ENCODE measurements at regions not wholly inside any gene's neighbourhood (a gene's known extent, or its start where the extent isn't known, plus 50 kb on each side); places are given as distances from the start of the nearest gene placed in this dataset.
"Not testable (repeated sequence)": the region's sequence is repeated elsewhere in the genome, so short reads cannot be mapped to it uniquely, and the experiment has no call there.

- H3K9me3 Mint-ChIP-seq, result peaks cover 4% of the 10 kb centered on the region
- no peak overlapping the region for H3K4me3 Mint-ChIP-seq
- H3K4me1 Mint-ChIP-seq (ENCODE audit: low read depth), result no peaks in the 10 kb centered on the region
- DNase-seq, result no peak
- no peaks in the 10 kb centered on the region for H3K27me3 Mint-ChIP-seq (ENCODE audit: low read depth)
- no peaks in the 10 kb centered on the region for H3K36me3 Mint-ChIP-seq (ENCODE audit: insufficient read depth)
- no peak for ATAC-seq
Observed at GRCh38 chr3:74858086-74858485, 243.6 kb upstream of the CNTN3 start.

GRCh38 chr3:74850381-74850780 lies 235.9 kb upstream of the CNTN3 start:
- no peak overlapping the region for H3K4me3 Mint-ChIP-seq
- H3K27me3 Mint-ChIP-seq (ENCODE audit: low read depth), result no peaks in the 10 kb centered on the region
- H3K4me1 Mint-ChIP-seq (ENCODE audit: low read depth), result no peaks in the 10 kb centered on the region
- ATAC-seq, result no peak
- peaks cover 3% of the 10 kb centered on the region for H3K9me3 Mint-ChIP-seq
- no peaks in the 10 kb centered on the region for H3K36me3 Mint-ChIP-seq (ENCODE audit: insufficient read depth)
- no peak for DNase-seq

DNA sequence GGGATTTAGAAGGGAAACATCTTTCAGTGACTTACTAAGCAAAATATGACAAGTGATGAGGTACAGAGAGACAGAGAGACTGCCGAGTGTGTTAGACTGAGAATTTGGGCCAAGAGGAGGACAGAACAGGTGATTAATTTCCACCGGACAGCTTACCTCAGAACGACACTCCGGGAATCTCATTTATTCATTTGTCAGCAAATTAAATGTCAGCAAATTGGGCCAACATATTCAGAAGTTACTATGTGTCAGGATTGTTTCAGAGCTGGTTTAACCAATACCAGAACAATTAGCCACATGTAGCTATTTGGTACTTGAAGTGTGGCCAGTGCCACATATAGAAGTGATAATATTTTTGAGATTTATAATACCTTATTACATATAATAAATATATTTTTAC lies 232.6 kb upstream of the CNTN3 start:
- H3K27me3 Mint-ChIP-seq (ENCODE audit: low read depth), result no peaks in the 10 kb centered on the region
- DNase-seq (no peak), ATAC-seq (no peak)
- no peak overlapping the region for H3K4me3 Mint-ChIP-seq
- peaks cover 3% of the 10 kb centered on the region for H3K9me3 Mint-ChIP-seq
- no peaks in the 10 kb centered on the region for H3K36me3 Mint-ChIP-seq (ENCODE audit: insufficient read depth)
- no peaks in the 10 kb centered on the region for H3K4me1 Mint-ChIP-seq (ENCODE audit: low read depth)

GRCh38 chr3:74845081-74845480 lies 230.6 kb upstream of the CNTN3 start:
- Mint-ChIP-seq H3K9me3 (peaks cover 7% of the 10 kb centered on the region), H3K4me1 (ENCODE audit: low read depth) (no peaks in the 10 kb centered on the region), H3K36me3 (ENCODE audit: insufficient read depth) (no peaks in the 10 kb centered on the region), H3K27me3 (ENCODE audit: low read depth) (no peaks in the 10 kb centered on the region), H3K4me3 (no peak overlapping the region)
- DNase-seq (no peak), ATAC-seq (no peak)

DNA sequence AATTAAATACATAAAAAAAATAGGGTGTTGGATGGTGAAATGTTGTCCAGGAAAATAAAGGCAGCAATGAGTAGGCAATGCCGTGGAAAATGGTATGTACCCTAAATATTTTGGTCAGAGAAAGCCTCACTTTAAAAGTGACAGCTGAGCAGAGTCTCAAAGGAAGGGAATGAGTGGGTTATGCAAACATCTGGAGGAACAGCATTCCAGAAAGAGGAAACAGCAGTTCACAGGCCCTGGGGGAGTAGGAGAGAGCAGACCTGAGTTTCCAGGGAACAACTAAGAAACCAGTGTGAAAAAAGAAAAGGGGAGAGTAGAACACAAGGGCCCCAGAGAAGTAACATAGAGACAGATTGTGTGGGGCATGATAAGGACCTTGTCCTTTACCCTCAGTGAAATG lies 230.0 kb upstream of the CNTN3 start:
- no peak for ATAC-seq
- H3K27me3 Mint-ChIP-seq (ENCODE audit: low read depth), result no peaks in the 10 kb centered on the region

DNA sequence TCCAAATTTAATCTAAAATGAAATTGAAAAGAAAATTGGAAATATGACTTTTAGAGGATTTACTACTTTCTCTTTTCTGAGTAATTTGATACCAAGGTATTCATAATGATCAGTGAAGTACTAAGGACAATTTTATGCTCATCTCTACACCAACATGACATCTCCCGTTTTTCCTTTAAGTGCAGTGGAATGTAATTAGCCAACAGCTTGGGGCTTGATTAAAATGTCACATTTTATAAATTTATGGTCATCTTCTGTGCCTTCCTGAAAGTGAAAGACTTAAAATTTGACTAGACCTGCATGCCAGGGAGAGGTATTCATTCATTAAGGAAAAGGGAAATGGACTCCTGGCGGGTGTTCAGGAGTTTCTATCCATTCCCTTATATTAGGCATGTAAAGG lies 228.2 kb upstream of the CNTN3 start:
- DNase-seq (no peak), ATAC-seq (no peak)
- Mint-ChIP-seq H3K4me3 (no peak overlapping the region), H3K4me1 (ENCODE audit: low read depth) (no peaks in the 10 kb centered on the region), H3K27me3 (ENCODE audit: low read depth) (no peaks in the 10 kb centered on the region), H3K9me3 (peaks cover 7% of the 10 kb centered on the region), H3K36me3 (ENCODE audit: insufficient read depth) (no peaks in the 10 kb centered on the region)

More for the DNA sequence above, 230.0 kb upstream of the CNTN3 start:
- peaks cover 7% of the 10 kb centered on the region for H3K9me3 Mint-ChIP-seq
- H3K36me3 Mint-ChIP-seq (ENCODE audit: insufficient read depth), result no peaks in the 10 kb centered on the region
- no peaks in the 10 kb centered on the region for H3K4me1 Mint-ChIP-seq (ENCODE audit: low read depth)
- no peak for DNase-seq
- no peak overlapping the region for H3K4me3 Mint-ChIP-seq

DNA sequence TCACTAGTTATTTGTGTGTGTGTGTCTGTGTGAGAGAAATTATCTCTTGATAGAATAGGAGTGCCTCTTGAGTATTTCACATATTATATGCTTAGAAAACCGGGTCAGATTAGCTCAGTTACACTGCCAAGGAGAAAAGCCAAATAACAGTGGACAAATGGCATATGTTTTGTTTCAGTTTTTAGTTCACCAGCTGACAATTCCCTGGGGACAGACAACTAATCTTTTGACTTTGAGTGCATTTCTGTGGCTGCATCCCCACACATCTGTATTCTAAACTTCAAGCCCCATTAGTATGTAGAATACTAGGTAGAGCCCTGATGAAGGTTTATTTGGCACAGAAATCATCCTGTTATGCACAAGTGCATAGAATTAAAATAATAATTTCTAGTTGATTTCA lies 227.7 kb upstream of the CNTN3 start:
- peaks cover 7% of the 10 kb centered on the region for H3K9me3 Mint-ChIP-seq
- ATAC-seq, result no peak
- DNase-seq, result no peak
- no peak overlapping the region for H3K4me3 Mint-ChIP-seq
- H3K36me3 Mint-ChIP-seq (ENCODE audit: insufficient read depth), result no peaks in the 10 kb centered on the region
- no peaks in the 10 kb centered on the region for H3K27me3 Mint-ChIP-seq (ENCODE audit: low read depth)
- H3K4me1 Mint-ChIP-seq (ENCODE audit: low read depth), result no peaks in the 10 kb centered on the region

DNA sequence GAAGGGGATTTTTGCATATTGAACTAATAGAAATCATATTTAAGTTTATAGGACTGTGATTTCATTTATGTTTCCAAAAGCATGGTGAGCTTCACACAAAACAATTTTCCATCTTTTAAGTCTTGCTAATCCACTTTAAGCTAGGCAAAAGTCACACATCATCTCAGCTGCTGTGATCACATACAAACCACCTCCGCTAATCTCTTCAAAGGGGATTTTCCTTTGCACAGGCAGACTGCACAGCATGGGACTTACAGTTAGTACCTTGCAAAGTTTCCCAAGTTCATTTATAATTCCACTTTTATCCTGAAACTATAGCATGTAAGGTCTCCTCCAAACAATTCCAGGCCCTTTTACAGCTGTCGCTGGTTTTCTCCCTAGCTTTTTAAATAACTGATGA lies 225.1 kb upstream of the CNTN3 start:
- H3K27me3 Mint-ChIP-seq (ENCODE audit: low read depth), result no peaks in the 10 kb centered on the region
- no peaks in the 10 kb centered on the region for H3K4me1 Mint-ChIP-seq (ENCODE audit: low read depth)
- no peaks in the 10 kb centered on the region for H3K36me3 Mint-ChIP-seq (ENCODE audit: insufficient read depth)
- H3K4me3 Mint-ChIP-seq, result no peak overlapping the region
- no peak for ATAC-seq
- peaks cover 4% of the 10 kb centered on the region for H3K9me3 Mint-ChIP-seq
- DNase-seq, result no peak

DNA sequence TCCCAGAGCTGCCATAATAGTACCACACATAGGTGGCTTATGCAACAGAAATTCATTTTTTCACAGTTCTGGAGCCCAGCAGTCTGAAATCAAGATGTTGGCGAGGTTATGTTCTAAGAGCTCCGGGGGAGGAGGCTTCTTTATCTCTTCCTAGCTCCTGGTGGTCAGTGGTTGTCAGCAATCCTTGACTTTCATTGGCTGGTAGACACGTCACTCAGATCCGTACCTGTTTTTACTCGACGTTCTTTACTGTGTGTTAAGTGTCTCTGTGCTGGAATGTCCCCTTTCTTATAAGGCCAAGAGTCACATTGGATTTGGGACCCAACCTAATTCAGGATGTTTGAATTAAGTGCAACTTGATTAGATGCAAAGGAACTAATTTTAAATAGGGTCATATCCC lies 218.5 kb upstream of the CNTN3 start:
- Mint-ChIP-seq H3K4me3 (no peak overlapping the region), H3K27me3 (ENCODE audit: low read depth) (no peaks in the 10 kb centered on the region), H3K4me1 (ENCODE audit: low read depth) (no peaks in the 10 kb centered on the region), H3K36me3 (ENCODE audit: insufficient read depth) (no peaks in the 10 kb centered on the region), H3K9me3 (peaks cover 8% of the 10 kb centered on the region)
- no peak for ATAC-seq
- no peak for DNase-seq

DNA sequence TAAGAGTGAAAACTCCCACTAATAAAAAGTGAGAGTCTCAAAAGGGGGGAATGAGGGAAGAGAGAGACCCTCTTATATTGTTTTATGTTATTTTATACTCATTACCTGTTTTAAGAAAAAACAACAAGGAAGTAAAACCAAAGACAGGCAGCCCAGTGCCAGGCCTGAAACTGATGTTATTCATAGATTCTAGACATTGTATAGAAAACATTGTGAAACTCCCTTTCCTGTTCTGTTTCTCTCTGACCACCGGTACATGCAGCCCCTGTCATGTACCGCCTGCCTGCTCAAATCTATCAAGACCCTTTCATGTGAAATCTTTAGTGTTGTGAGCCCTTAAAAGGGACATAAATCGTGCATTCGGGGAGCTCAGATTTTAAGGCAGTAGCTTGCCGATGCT lies 216.4 kb upstream of the CNTN3 start:
- H3K9me3 Mint-ChIP-seq, ATAC-seq: not testable (repeated sequence)

GRCh38 chr3:74825404-74825803 lies 210.9 kb upstream of the CNTN3 start:
- not testable (repeated sequence) for H3K36me3 Mint-ChIP-seq (ENCODE audit: insufficient read depth); ATAC-seq; H3K4me1 Mint-ChIP-seq (ENCODE audit: low read depth); H3K4me3 Mint-ChIP-seq; H3K27me3 Mint-ChIP-seq (ENCODE audit: low read depth); DNase-seq
- H3K9me3 Mint-ChIP-seq, result peaks cover 26% of the 10 kb centered on the region

More for the DNA sequence above, 216.4 kb upstream of the CNTN3 start:
- H3K4me1 Mint-ChIP-seq (ENCODE audit: low read depth); DNase-seq; H3K36me3 Mint-ChIP-seq (ENCODE audit: insufficient read depth); H3K27me3 Mint-ChIP-seq (ENCODE audit: low read depth); H3K4me3 Mint-ChIP-seq: not testable (repeated sequence)

- Mint-ChIP-seq H3K36me3 (ENCODE audit: insufficient read depth) (no peaks in the 10 kb centered on the region), H3K27me3 (ENCODE audit: low read depth) (no peaks in the 10 kb centered on the region), H3K9me3 (peaks cover 33% of the 10 kb centered on the region), H3K4me3 (no peak overlapping the region), H3K4me1 (ENCODE audit: low read depth) (no peaks in the 10 kb centered on the region)
- ATAC-seq, result no peak
- no peak for DNase-seq
Observed at GRCh38 chr3:74824366-74824765, 209.9 kb upstream of the CNTN3 start.

GRCh38 chr3:74814181-74814580 lies 199.7 kb upstream of the CNTN3 start:
- Mint-ChIP-seq H3K9me3 (peaks cover 22% of the 10 kb centered on the region), H3K4me3 (no peak overlapping the region), H3K36me3 (ENCODE audit: insufficient read depth) (no peaks in the 10 kb centered on the region), H3K27me3 (ENCODE audit: low read depth) (no peaks in the 10 kb centered on the region), H3K4me1 (ENCODE audit: low read depth) (no peaks in the 10 kb centered on the region)
- DNase-seq, result no peak
- no peak for ATAC-seq

DNA sequence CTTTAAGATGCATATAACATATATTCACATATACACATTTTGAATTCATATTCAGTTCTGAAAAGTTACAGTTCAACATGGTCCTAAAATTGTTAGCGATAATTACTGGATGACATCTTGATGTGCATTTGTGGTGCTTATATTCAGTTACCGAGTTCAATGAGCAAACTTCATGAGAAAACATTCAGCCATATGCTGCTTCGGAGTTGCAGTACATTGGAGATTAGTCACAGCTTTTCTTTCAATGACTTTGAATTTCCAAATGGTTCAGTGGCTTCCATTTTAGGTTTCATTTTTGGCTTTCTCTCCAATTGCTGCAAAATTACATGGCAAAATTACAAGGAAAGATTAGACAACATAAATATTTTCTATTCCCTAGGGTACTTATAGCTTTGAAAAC lies 198.3 kb upstream of the CNTN3 start:
- Mint-ChIP-seq H3K4me1 (ENCODE audit: low read depth) (no peaks in the 10 kb centered on the region), H3K27me3 (ENCODE audit: low read depth) (no peaks in the 10 kb centered on the region), H3K9me3 (peaks cover 27% of the 10 kb centered on the region), H3K4me3 (no peak overlapping the region), H3K36me3 (ENCODE audit: insufficient read depth) (no peaks in the 10 kb centered on the region)
- ATAC-seq, result no peak
- no peak for DNase-seq

DNA sequence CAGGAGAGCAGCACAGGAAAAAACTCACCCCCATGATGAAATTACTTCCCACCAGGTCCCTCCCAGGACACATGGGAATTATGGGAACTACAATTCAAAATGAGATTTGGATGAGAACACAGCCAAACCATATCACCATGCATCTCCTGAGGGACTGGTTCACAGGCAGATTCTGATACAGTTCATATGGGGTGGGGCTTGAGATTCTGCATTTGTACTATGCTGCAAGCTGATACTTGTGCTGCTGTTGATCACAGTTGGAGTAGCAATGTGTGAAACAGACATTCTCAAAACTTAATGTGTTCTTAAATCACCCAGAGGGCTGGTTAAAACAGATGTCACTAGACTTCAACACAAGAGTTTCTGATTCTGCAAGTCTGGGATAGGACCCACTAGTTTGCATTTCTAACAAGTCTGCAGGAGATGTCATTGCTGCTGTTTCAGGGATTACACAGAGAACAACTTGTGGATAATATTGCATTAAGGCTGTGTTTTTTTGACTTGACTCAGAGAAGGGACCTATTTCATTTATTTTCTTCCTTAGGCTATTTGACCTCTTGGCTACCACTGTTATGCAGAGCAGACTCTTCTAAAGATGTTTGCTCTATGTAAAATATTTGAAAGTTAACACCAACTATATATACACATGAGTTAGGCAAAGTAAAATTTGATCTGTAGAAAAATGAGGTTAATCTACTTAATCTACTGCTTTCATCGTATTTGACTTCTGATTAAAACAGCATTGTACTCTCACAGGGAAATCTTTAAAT lies 194.2 kb upstream of the CNTN3 start:
- H3K36me3 Mint-ChIP-seq (ENCODE audit: insufficient read depth), result no peaks in the 10 kb centered on the region
- DNase-seq, result no peak
- peaks cover 25% of the 10 kb centered on the region for H3K9me3 Mint-ChIP-seq
- H3K4me1 Mint-ChIP-seq (ENCODE audit: low read depth), result no peaks in the 10 kb centered on the region
- H3K27me3 Mint-ChIP-seq (ENCODE audit: low read depth), result no peaks in the 10 kb centered on the region
- H3K4me3 Mint-ChIP-seq, result no peak overlapping the region
- ATAC-seq, result no peak
